ENCODE measurements at regions not wholly inside any gene's neighbourhood (a gene's known extent, or its start where the extent isn't known, plus 50 kb on each side); places are given as distances from the start of the nearest gene placed in this dataset.
"Not testable (repeated sequence)": the region's sequence is repeated elsewhere in the genome, so short reads cannot be mapped to it uniquely, and the experiment has no call there.

GRCh38 chr1:186775881-186776560, 52.7 kb upstream of the PLA2G4A start:
- Histone ChIP-seq H3K27ac (ENCODE audit: low read depth) (no peak overlapping the region), H3K36me3 (ENCODE audit: insufficient read depth) (no peaks in the 10 kb centered on the region), H3K4me3 (ENCODE audit: low read depth, low read length) (no peak overlapping the region), H3K4me1 (ENCODE audit: insufficient read depth) (no peaks in the 10 kb centered on the region)
- no peak for DNase-seq (ENCODE audit: extremely low spot score)
- WGBS, result 74% methylated on average over 1 of the region's 1 CpG

- no peaks in the 10 kb centered on the region for H3K4me1 ChIP-seq (ENCODE audit: insufficient read depth)
- DNase-seq (ENCODE audit: extremely low spot score), result no peak
- WGBS, result 71% methylated on average over 2 of the region's 2 CpGs
- no peak overlapping the region for H3K4me3 ChIP-seq (ENCODE audit: low read depth, low read length)
- H3K36me3 ChIP-seq (ENCODE audit: insufficient read depth), result no peaks in the 10 kb centered on the region
- H3K27ac ChIP-seq (ENCODE audit: low read depth), result no peak overlapping the region
Observed at GRCh38 chr1:186775036-186775435, 53.7 kb upstream of the PLA2G4A start.

- DNase-seq (ENCODE audit: extremely low spot score), result no peak
- Histone ChIP-seq H3K36me3 (ENCODE audit: insufficient read depth) (no peaks in the 10 kb centered on the region), H3K27ac (ENCODE audit: low read depth) (no peak overlapping the region), H3K4me1 (ENCODE audit: insufficient read depth) (no peaks in the 10 kb centered on the region), H3K4me3 (ENCODE audit: low read depth, low read length) (no peak overlapping the region)
- 98% methylated on average over 3 of the region's 3 CpGs for WGBS
Observed at GRCh38 chr1:186772228-186772627, 56.5 kb upstream of the PLA2G4A start.

- DNase-seq (ENCODE audit: extremely low spot score), result no peak
- 90% methylated on average over 1 of the region's 1 CpG for WGBS
- Histone ChIP-seq H3K36me3 (ENCODE audit: insufficient read depth) (no peaks in the 10 kb centered on the region), H3K4me3 (ENCODE audit: low read depth, low read length) (no peak overlapping the region), H3K4me1 (ENCODE audit: insufficient read depth) (no peaks in the 10 kb centered on the region), H3K27ac (ENCODE audit: low read depth) (no peak overlapping the region)
Observed at GRCh38 chr1:186770421-186770820, 58.3 kb upstream of the PLA2G4A start.

- DNase-seq (ENCODE audit: extremely low spot score), result no peak
- no peak overlapping the region for H3K4me3 ChIP-seq (ENCODE audit: low read depth, low read length)
- no peak overlapping the region for H3K27ac ChIP-seq (ENCODE audit: low read depth)
- H3K4me1 ChIP-seq (ENCODE audit: insufficient read depth), result no peaks in the 10 kb centered on the region
- H3K36me3 ChIP-seq (ENCODE audit: insufficient read depth), result no peaks in the 10 kb centered on the region
Observed at GRCh38 chr1:186768906-186769305, 59.8 kb upstream of the PLA2G4A start.

GRCh38 chr1:186765446-186765845, 63.3 kb upstream of the PLA2G4A start:
- 98% methylated on average over 1 of the region's 1 CpG for WGBS
- Histone ChIP-seq H3K36me3 (ENCODE audit: insufficient read depth) (no peaks in the 10 kb centered on the region), H3K4me1 (ENCODE audit: insufficient read depth) (no peaks in the 10 kb centered on the region), H3K27ac (ENCODE audit: low read depth) (no peak overlapping the region), H3K4me3 (ENCODE audit: low read depth, low read length) (no peak overlapping the region)
- DNase-seq (ENCODE audit: extremely low spot score), result no peak

GRCh38 chr1:186763107-186763506, 65.6 kb upstream of the PLA2G4A start:
- no peak overlapping the region for H3K4me3 ChIP-seq (ENCODE audit: low read depth, low read length)
- H3K36me3 ChIP-seq (ENCODE audit: insufficient read depth), result no peaks in the 10 kb centered on the region
- no peaks in the 10 kb centered on the region for H3K4me1 ChIP-seq (ENCODE audit: insufficient read depth)
- no peak overlapping the region for H3K27ac ChIP-seq (ENCODE audit: low read depth)
- WGBS, result 36% methylated on average over 1 of the region's 1 CpG
- no peak for DNase-seq (ENCODE audit: extremely low spot score)

GRCh38 chr1:186762653-186763052, 66.1 kb upstream of the PLA2G4A start:
- no peak overlapping the region for H3K4me3 ChIP-seq (ENCODE audit: low read depth, low read length)
- no peaks in the 10 kb centered on the region for H3K4me1 ChIP-seq (ENCODE audit: insufficient read depth)
- no peaks in the 10 kb centered on the region for H3K36me3 ChIP-seq (ENCODE audit: insufficient read depth)
- H3K27ac ChIP-seq (ENCODE audit: low read depth), result no peak overlapping the region
- no peak for DNase-seq (ENCODE audit: extremely low spot score)

GRCh38 chr1:186761358-186761757, 67.4 kb upstream of the PLA2G4A start:
- Histone ChIP-seq H3K4me3 (ENCODE audit: low read depth, low read length) (no peak overlapping the region), H3K27ac (ENCODE audit: low read depth) (no peak overlapping the region), H3K36me3 (ENCODE audit: insufficient read depth) (no peaks in the 10 kb centered on the region), H3K4me1 (ENCODE audit: insufficient read depth) (no peaks in the 10 kb centered on the region)
- no peak for DNase-seq (ENCODE audit: extremely low spot score)

- DNase-seq (ENCODE audit: extremely low spot score), result no peak
- Histone ChIP-seq H3K27ac (ENCODE audit: low read depth) (no peak overlapping the region), H3K36me3 (ENCODE audit: insufficient read depth) (no peaks in the 10 kb centered on the region), H3K4me1 (ENCODE audit: insufficient read depth) (no peaks in the 10 kb centered on the region), H3K4me3 (ENCODE audit: low read depth, low read length) (no peak overlapping the region)
- WGBS, result 81% methylated on average over 1 of the region's 1 CpG
Observed at GRCh38 chr1:186760446-186760845, 68.3 kb upstream of the PLA2G4A start.

- 93% methylated on average over 5 of the region's 8 CpGs for WGBS
- H3K4me3 ChIP-seq (ENCODE audit: low read depth, low read length); H3K4me1 ChIP-seq (ENCODE audit: insufficient read depth); H3K36me3 ChIP-seq (ENCODE audit: insufficient read depth); H3K27ac ChIP-seq (ENCODE audit: low read depth); DNase-seq (ENCODE audit: extremely low spot score): not testable (repeated sequence)
Observed at GRCh38 chr1:186758896-186759606, 69.7 kb upstream of the PLA2G4A start.

- 83% methylated on average over 4 of the region's 4 CpGs for WGBS
- Histone ChIP-seq H3K4me3 (ENCODE audit: low read depth, low read length) (no peak overlapping the region), H3K4me1 (ENCODE audit: insufficient read depth) (no peaks in the 10 kb centered on the region), H3K36me3 (ENCODE audit: insufficient read depth) (no peaks in the 10 kb centered on the region), H3K27ac (ENCODE audit: low read depth) (no peak overlapping the region)
- no peak for DNase-seq (ENCODE audit: extremely low spot score)
Observed at GRCh38 chr1:186757851-186758250, 70.9 kb upstream of the PLA2G4A start.

GRCh38 chr1:186754542-186755145, 74.1 kb upstream of the PLA2G4A start:
- Histone ChIP-seq H3K4me3 (ENCODE audit: low read depth, low read length) (no peak overlapping the region), H3K27ac (ENCODE audit: low read depth) (no peak overlapping the region), H3K36me3 (ENCODE audit: insufficient read depth) (no peaks in the 10 kb centered on the region), H3K4me1 (ENCODE audit: insufficient read depth) (no peaks in the 10 kb centered on the region)
- DNase-seq (ENCODE audit: extremely low spot score), result no peak
- 58% methylated on average over 3 of the region's 3 CpGs for WGBS

- Histone ChIP-seq H3K4me1 (ENCODE audit: insufficient read depth) (no peaks in the 10 kb centered on the region), H3K36me3 (ENCODE audit: insufficient read depth) (no peaks in the 10 kb centered on the region), H3K27ac (ENCODE audit: low read depth) (no peak overlapping the region), H3K4me3 (ENCODE audit: low read depth, low read length) (no peak overlapping the region)
- WGBS, result 91% methylated on average over 4 of the region's 4 CpGs
- DNase-seq (ENCODE audit: extremely low spot score), result no peak
Observed at GRCh38 chr1:186753241-186753640, 73.0 kb upstream of the PTGS2 start.

Measured in urinary bladder (tissue), 3 donors.